ENCODE measurements at regions not wholly inside any gene's neighbourhood (a gene's known extent, or its start where the extent isn't known, plus 50 kb on each side); places are given as distances from the start of the nearest gene placed in this dataset.

GRCh38 chr7:17039372-17039771 is 157.6 kb upstream of the AGR3 start:
- H3K4me3 ChIP-seq: no peak overlapping the region
- 96 to 98% (median 97%) methylated on average over 2 of the region's 2 CpGs for WGBS, 3 donors
- peaks cover 1% of the 10 kb centered on the region for H3K4me1 ChIP-seq (ENCODE audit: insufficient read depth)
- no peak overlapping the region for H3K27ac ChIP-seq
- no peaks in the 10 kb centered on the region for H3K9me3 ChIP-seq
- H3K27me3 ChIP-seq: no peaks in the 10 kb centered on the region
- no peak for TF ChIP-seq EP300 (IDR thresholded peaks at IDR 0.05)
- intact Hi-C loops (cut with DNase I): no loop called here
- H3K36me3 ChIP-seq: no peaks in the 10 kb centered on the region
- DNase-seq: no peak

GRCh38 chr7:17040716-17041115 is 158.9 kb upstream of the AGR3 start:
- Histone ChIP-seq H3K9me3 (no peaks in the 10 kb centered on the region), H3K4me1 (ENCODE audit: insufficient read depth) (peaks cover 1% of the 10 kb centered on the region), H3K27me3 (no peaks in the 10 kb centered on the region), H3K36me3 (no peaks in the 10 kb centered on the region), H3K27ac (no peak overlapping the region), H3K4me3 (no peak overlapping the region)
- no peak for DNase-seq
- 6 to 20% (median 8%) methylated on average over 4 of the region's 4 CpGs for WGBS, 3 donors
- intact Hi-C loops (cut with DNase I): no loop called here
- TF ChIP-seq POLR2A (IDR thresholded peaks at IDR 0.05) (no peak), EP300 (IDR thresholded peaks at IDR 0.05) (no peak), CTCF (IDR thresholded peaks at IDR 0.05) (no peak)

GRCh38 chr7:17041324-17041723 is 159.5 kb upstream of the AGR3 start:
- intact Hi-C loops (cut with DNase I): no loop called here
- no peak overlapping the region for H3K27ac ChIP-seq
- H3K27me3 ChIP-seq: no peaks in the 10 kb centered on the region
- 2 to 15% (median 3%) methylated on average over 2 of the region's 2 CpGs for whole genome bisulfite sequencing, 3 donors
- no peak for TF ChIP-seq POLR2A (IDR thresholded peaks at IDR 0.05)
- no peak for TF ChIP-seq CTCF (IDR thresholded peaks at IDR 0.05)
- TF ChIP-seq EP300 (IDR thresholded peaks at IDR 0.05): no peak
- H3K9me3 ChIP-seq: no peaks in the 10 kb centered on the region
- H3K4me3 ChIP-seq: no peak overlapping the region
- no peaks in the 10 kb centered on the region for H3K36me3 ChIP-seq
- DNase-seq: no peak
- H3K4me1 ChIP-seq (ENCODE audit: insufficient read depth): peaks cover 1% of the 10 kb centered on the region

GRCh38 chr7:17042211-17042610 is 160.4 kb upstream of the AGR3 start:
- no peak for DNase-seq
- WGBS, 3 donors: 62 to 89% (median 88%) methylated on average over 2 of the region's 2 CpGs
- intact Hi-C loops (cut with DNase I): no loop called here
- no peak for TF ChIP-seq EP300 (IDR thresholded peaks at IDR 0.05)
- TF ChIP-seq POLR2A (IDR thresholded peaks at IDR 0.05): no peak
- no peak for TF ChIP-seq CTCF (IDR thresholded peaks at IDR 0.05)
- H3K27me3 ChIP-seq: no peaks in the 10 kb centered on the region
- no peaks in the 10 kb centered on the region for H3K36me3 ChIP-seq
- H3K4me3 ChIP-seq: no peak overlapping the region
- no peaks in the 10 kb centered on the region for H3K9me3 ChIP-seq
- peaks cover 1% of the 10 kb centered on the region for H3K4me1 ChIP-seq (ENCODE audit: insufficient read depth)
- no peak overlapping the region for H3K27ac ChIP-seq

- Histone ChIP-seq H3K4me3 (no peak overlapping the region), H3K27me3 (no peaks in the 10 kb centered on the region), H3K9me3 (no peaks in the 10 kb centered on the region), H3K4me1 (ENCODE audit: insufficient read depth) (peaks cover 1% of the 10 kb centered on the region), H3K27ac (no peak overlapping the region), H3K36me3 (no peaks in the 10 kb centered on the region)
- no peak for DNase-seq
- TF ChIP-seq POLR2A (IDR thresholded peaks at IDR 0.05): no peak
- no peak for TF ChIP-seq CTCF (IDR thresholded peaks at IDR 0.05)
- no peak for TF ChIP-seq EP300 (IDR thresholded peaks at IDR 0.05)
- WGBS, 3 donors: 23 to 42% (median 26%) methylated on average over 3 of the region's 3 CpGs
- intact Hi-C loops (cut with DNase I): no loop called here
These were observed 161.5 kb upstream of the AGR3 start for GRCh38 chr7:17043012-17043877.
